HG03354 (cell line): ENCODE measurements at regions not wholly inside any gene's neighbourhood (a gene's known extent, or its start where the extent isn't known, plus 50 kb on each side); places are given as distances from the start of the nearest gene placed in this dataset.

ENCODE experiments used
- ATAC-seq: cut with Tn5 transposase; IDR thresholded peaks from one replicate; pipeline ENCODE4 v1.9.1; 2021; ENCODE audit warnings: mild to moderate bottlenecking; ENCODE audit not compliant: unreplicated experiment, poor library complexity, severe bottlenecking

- no peak for ATAC-seq
These were observed 555.9 kb upstream of the TMEM132C start for GRCh38 chr12:127711108-127711507.

- ATAC-seq, result no peak
These were observed 554.4 kb upstream of the TMEM132C start for GRCh38 chr12:127712561-127712960.

DNA sequence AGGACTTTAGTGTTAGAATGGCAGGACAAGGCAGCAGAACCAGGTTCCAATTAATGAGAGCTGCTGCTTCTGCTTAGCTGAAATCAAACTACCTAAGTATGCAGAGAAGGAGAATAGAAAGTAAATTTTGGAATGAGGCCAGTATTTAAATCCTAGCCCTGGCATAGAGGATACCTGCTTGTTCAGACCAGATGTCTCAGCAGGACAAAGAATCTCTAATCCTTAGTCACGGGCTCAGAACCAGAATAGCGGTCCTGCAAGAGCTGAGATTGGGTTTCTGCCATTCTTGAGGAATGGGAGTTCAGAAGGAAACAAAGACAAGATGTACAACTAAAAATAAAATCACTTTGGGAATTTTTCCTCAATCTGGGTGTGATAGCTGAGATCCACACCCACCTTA is 550.8 kb upstream of the TMEM132C start:
- no peak for ATAC-seq

DNA sequence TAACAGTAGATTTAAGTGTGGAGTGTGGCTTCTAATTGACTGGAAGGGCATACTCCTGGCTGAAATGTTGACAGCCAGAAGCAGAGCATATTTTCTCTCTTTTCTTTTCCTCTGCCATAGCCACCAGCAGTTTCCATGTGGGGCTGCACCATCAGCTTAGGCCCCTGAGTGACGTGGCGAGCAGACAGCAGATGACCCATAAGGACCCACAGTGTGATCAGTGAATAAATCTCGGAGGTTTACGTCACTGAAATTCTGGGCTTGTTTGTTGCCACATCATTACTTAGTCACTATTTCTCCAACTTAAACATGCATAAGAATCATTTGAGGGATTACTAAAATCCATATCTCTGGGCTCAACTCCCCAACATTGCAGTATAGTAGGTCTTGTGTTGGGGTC is 549.7 kb upstream of the TMEM132C start:
- no peak for ATAC-seq

DNA sequence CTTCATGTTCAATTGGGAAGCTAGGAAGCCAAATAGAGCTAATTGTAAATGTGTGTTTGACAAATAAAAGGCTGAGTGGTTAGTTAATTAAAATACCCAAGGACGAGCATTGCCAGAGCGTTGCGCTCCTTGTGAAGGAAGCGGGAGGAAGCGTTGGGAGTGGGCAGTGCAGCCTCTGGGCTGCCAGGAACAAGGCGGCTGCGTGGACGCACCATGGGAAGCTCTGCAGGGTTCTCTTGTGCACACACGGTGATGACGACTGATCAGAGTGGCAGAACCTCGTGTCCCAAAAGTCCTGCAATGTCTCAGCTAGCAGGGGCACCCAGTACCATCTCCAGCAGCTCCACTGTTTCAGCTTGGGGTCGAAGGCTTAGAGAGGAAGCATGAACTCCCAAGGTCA is 546.6 kb upstream of the TMEM132C start:
- no peak for ATAC-seq

DNA sequence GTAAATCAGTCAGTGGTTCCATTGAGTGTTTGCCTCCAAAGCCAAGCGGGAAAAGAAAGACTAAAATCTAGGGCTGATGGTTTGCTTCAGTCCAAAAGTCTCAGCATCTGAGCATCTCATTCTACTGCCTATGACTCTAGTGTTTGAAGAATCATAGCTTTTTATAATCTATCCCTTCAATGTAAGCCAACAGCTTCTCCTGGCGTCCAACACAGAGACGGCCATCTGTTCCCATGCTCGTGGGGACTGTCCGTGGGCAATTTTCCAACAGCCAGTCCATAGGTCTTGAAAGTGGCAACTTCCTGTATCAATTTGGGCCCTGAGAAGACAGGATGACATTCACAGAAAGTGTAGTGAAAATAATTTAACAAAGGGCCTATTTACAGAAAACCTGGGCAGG is 544.4 kb upstream of the TMEM132C start:
- ATAC-seq, result no peak

DNA sequence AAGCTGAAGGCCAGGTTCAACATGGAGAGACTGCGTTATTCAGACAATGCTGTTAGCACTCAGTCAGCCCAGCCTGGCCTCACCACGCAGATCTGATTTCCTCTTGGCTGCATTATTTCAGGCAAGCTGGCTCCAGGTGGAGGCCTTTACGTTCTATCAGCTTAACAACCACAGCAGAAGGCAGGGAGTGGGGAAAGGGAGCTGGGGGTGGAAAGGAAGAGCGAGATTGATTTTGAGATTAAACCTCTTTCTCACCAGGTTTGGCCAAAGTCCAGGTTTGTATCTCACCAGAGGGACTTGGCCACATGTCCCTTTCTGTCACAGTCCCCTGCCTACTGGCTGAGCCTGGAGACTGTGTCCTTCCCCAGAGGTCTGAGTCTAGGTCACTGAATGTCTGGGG is 543.7 kb upstream of the TMEM132C start:
- ATAC-seq, result no peak

GRCh38 chr12:127726671-127727315 is 540.2 kb upstream of the TMEM132C start:
- no peak for ATAC-seq

GRCh38 chr12:127728285-127728684 is 538.7 kb upstream of the TMEM132C start:
- no peak for ATAC-seq

DNA sequence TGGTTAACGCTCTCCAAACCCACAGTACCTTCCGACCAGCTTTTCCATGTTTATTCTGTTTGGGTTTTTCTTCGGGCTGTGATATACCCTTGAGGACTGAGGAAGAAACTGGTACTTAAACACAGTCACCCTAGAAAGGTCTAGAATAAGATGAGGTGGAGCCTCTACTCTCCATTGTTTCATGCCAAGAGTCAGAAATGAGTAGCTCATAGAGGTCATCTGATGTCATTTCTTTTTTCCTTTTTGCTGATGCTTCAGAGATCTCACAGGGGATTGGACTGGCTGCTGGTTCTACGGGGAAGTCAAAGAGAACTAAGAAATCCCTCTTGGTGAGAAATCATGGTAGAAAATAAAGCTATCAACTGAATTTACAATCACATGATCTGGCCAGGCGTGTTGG is 538.2 kb upstream of the TMEM132C start:
- no peak for ATAC-seq

DNA sequence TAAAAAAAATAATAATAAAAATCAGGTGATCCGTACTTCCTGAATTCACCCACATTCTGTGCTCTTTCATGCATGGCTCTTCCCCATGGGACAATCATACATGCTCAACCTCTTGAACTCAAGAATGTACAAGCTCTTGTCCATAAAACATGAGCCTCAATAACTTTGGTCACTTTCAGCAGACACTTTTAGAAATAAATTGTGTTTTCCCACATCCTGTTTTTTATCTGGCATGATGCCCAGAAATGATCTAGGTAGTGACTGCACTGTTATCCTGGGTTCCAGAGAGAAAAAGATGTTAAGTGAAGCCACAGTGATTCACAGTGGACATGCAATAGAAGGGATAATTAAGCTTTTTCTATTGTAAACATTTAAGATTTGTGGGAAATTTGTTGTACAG is 537.6 kb upstream of the TMEM132C start:
- no peak for ATAC-seq

- ATAC-seq, result no peak
These were observed 535.3 kb upstream of the TMEM132C start for GRCh38 chr12:127731657-127732056.

- ATAC-seq, result no peak
These were observed 524.7 kb upstream of the TMEM132C start for GRCh38 chr12:127742231-127742630.

DNA sequence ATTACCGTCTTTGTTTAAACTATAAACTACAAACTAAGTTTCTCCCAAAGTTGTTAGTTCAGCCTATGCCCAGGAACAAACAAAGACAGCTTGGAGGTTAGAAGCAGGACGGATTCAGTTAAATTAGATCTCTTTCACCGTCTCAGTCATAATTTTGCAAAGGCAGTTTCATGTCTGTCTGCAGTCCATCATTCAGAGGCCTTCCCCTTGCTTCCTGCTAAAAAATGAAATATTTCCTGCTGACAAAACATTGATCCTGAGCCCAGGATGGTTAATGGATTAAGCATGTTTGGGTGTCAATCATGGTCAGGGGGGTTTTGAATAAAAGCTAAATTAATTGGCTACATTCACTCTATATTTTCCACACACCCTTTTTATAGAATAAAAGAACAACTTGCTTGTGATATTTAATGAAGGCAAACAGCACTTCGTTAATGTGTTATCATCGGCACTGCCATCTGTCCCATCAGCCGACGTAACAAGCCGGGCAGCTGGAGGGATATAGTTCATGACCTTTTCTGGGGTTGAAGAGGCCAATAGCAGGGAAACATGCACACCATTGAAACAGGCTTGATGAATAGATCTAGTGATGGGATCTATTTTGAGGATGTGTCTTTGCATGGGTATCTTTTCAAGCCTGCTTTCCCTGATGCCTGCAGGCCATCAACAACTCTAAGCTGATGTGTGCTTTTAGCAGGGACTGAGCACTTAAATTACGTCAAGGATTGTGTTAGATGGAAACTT is 521.3 kb upstream of the TMEM132C start:
- ATAC-seq, result no peak

DNA sequence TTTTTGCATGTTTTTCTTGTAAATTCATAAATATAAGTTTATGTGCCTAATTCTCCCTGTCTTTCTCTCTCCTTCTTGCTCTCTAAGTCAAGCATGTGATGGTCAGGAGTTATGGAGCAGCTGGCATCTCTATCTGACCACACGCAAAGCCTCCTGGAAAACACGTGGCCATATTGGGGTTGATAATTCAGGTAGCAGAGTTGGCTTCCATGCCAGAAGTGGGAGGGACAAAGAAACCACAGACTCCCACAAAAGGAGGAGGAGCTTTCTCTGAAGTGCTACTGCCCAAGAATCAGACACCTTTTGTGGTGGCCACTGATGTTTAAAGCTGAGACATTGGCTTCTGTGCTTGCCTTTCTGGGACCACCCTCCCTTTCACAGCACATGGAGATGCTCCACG is 517.6 kb upstream of the TMEM132C start:
- no peak for ATAC-seq

DNA sequence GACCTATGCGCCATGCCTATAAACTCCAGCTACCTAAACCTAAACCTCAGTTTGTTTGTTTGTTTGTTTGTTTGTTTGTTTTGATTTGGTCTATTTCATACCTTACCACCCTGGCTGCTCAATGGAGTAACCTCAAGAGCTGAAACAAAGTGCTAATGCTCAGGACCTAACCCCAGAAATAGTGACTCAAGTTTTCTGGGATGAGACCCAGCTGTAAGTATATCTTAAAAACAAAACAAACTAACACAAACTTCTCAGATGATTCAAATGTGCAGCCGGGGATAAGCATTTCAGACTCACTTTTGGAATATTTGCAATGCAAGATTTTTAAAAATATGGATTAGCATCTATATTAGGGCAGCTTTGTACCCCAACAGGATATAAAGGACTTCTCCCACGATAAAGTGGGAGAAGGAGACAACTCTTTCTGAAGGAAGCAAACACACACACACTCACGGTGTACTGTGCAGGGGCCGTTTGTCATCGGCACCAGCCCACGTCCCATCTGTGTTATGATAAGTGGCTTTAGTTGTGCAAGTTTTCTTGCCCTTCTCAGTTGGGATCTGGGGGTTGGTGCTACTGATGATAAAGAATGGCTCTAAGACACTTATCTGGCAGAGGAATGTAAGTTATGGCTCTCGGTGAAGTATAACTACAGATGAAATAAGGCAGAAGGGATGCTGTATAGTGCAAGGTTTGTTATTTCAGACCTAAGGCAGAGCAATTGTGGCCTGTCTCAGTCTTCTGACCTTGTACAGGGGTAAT is 516.7 kb upstream of the TMEM132C start:
- no peak for ATAC-seq

- no peak for ATAC-seq
These were observed 514.2 kb upstream of the TMEM132C start for GRCh38 chr12:127752802-127753201.

DNA sequence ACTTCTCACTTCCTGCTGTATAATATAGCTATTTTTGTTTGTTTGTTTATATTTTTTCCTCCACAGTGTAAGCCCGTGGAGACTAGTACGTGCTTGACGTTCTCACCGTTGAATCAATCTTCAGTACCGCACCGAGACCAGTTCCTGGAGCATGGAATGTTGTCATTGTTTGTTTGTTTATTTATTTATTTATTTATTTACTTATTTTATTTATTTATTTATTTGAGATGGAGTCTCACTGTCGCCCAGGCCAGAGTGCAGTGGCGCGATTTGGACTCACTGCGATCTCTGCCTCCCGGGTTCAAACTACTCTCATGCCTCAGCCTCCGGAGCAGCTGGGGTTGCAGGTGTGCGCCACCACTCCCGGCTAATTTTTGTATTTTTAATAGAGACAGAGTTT is 506.6 kb upstream of the TMEM132C start:
- no peak for ATAC-seq

GRCh38 chr12:127760996-127761395 is 506.0 kb upstream of the TMEM132C start:
- ATAC-seq, result no peak

GRCh38 chr12:127761880-127762279 is 505.1 kb upstream of the TMEM132C start:
- no peak for ATAC-seq

GRCh38 chr12:127767656-127768055 is 499.3 kb upstream of the TMEM132C start:
- no peak for ATAC-seq
